ENCODE measurements at regions not wholly inside any gene's neighbourhood (a gene's known extent, or its start where the extent isn't known, plus 50 kb on each side); places are given as distances from the start of the nearest gene placed in this dataset.

DNA sequence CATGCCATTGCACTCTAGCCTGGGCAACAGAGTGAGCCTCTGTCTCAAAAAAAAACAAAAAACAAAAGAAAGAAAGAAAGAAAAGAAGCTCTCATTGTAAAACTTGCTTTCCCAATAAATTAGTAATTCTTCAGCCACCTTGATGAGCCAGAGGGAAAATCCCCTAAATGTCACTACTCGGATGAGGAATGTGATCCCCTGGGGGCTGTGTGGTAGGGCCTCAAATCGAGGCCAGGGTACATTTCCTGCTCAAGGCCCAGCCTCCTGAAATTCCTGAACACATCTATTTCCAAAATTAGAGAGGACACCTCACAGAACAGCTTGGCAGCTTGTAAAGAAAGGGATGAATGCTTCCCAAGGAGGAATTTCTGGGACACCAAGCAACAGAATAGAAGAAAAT is 147.1 kb upstream of the SESN3 start:
- TF ChIP-seq CTCF (conservative IDR thresholded peaks at IDR 0.05; ENCODE audit: low read depth, low read length) (no peak), EZH2 (IDR thresholded peaks at IDR 0.05; ENCODE audit: borderline replicate concordance, low read depth, low read length, poor library complexity, severe bottlenecking) (no peak)

Measured in A673 (cell line).